GM21367 (cell line): ENCODE measurements at regions not wholly inside any gene's neighbourhood (a gene's known extent, or its start where the extent isn't known, plus 50 kb on each side); places are given as distances from the start of the nearest gene placed in this dataset.

Experiments
- ATAC-seq: cut with Tn5 transposase; IDR thresholded peaks from one replicate; pipeline ENCODE4 v1.9.1; 2021; ENCODE audit not compliant: unreplicated experiment

GRCh38 chr11:128116447-128116846, 470.9 kb downstream of the ETS1 start:
- no peak for ATAC-seq

GRCh38 chr11:128105950-128106349, 481.4 kb downstream of the ETS1 start:
- ATAC-seq: no peak

- no peak for ATAC-seq
Observed at GRCh38 chr11:128105511-128105910, 481.8 kb downstream of the ETS1 start.

- ATAC-seq: no peak
Observed at GRCh38 chr11:128103278-128103873, 484.0 kb downstream of the ETS1 start.

GRCh38 chr11:128098781-128099180, 488.6 kb downstream of the ETS1 start:
- no peak for ATAC-seq

- ATAC-seq: no peak
Observed at GRCh38 chr11:128095466-128095981, 491.8 kb downstream of the ETS1 start.

- no peak for ATAC-seq
Observed at GRCh38 chr11:128093689-128094088, 493.7 kb downstream of the ETS1 start.

GRCh38 chr11:128089962-128090361, 497.4 kb downstream of the ETS1 start:
- no peak for ATAC-seq

GRCh38 chr11:128086794-128087193, 500.6 kb downstream of the ETS1 start:
- no peak for ATAC-seq

- no peak for ATAC-seq
Observed at GRCh38 chr11:128085276-128085675, 502.1 kb downstream of the ETS1 start.

GRCh38 chr11:128082574-128082973, 504.8 kb downstream of the ETS1 start:
- ATAC-seq: no peak

GRCh38 chr11:128069665-128070064, 517.7 kb downstream of the ETS1 start:
- ATAC-seq: no peak

GRCh38 chr11:128067780-128068179, 519.6 kb downstream of the ETS1 start:
- ATAC-seq: no peak

GRCh38 chr11:128066399-128066798, 521.0 kb downstream of the ETS1 start:
- ATAC-seq: no peak

- ATAC-seq: no peak
Observed at GRCh38 chr11:128061281-128061871, 526.0 kb downstream of the ETS1 start.

GRCh38 chr11:128058580-128059208, 528.7 kb downstream of the ETS1 start:
- ATAC-seq: no peak

- no peak for ATAC-seq
Observed at GRCh38 chr11:128057786-128058395, 529.5 kb downstream of the ETS1 start.

GRCh38 chr11:128055576-128056217, 531.7 kb downstream of the ETS1 start:
- ATAC-seq: no peak

- peak; percentile 55 for ATAC-seq
Observed at GRCh38 chr11:128053981-128054931, 533.1 kb downstream of the ETS1 start.

GRCh38 chr11:128052912-128053641, 534.3 kb downstream of the ETS1 start:
- peak; percentile 43 for ATAC-seq
